Thyroid gland (tissue), 4 donors: ENCODE measurements at regions not wholly inside any gene's neighbourhood (a gene's known extent, or its start where the extent isn't known, plus 50 kb on each side); places are given as distances from the start of the nearest gene placed in this dataset.

Experiments used
- DNase-seq, 2 donors: peaks; one replicate each; pipeline ENCODE4 v3.0.0-alpha.2; 2019
- H3K27ac ChIP-seq, 3 donors: fragments of 200-600 bp; sonication (generic); 1 replicate in 2 of 3; 2 replicates in 1 of 3; pipeline ENCODE4 v1.5.1; 2016 to 2019; ENCODE audit warnings: mild to moderate bottlenecking in 1 of 3, moderate library complexity in 1 of 3
- H3K27me3 ChIP-seq: fragments of 200-600 bp; sonication (generic); one replicate; pipeline ENCODE4 v1.5.1; 2019
- H3K36me3 ChIP-seq, 2 donors: fragments of 200-600 bp; sonication (generic); one replicate each; pipeline ENCODE4 v1.5.1; 2016 to 2019
- H3K4me1 ChIP-seq, 2 donors: fragments of 200-600 bp; sonication (generic); one replicate each; pipeline ENCODE4 v1.5.1; 2017 to 2019
- H3K4me3 ChIP-seq, 3 donors: fragments of 200-600 bp; sonication (generic); replicated peaks in 1 of 3; 1 replicate in 2 of 3; 2 replicates in 1 of 3; pipeline ENCODE4 v1.5.1; 2016; ENCODE audit warnings: mild to moderate bottlenecking in 1 of 3
- H3K9me3 ChIP-seq: fragments of 200-600 bp; sonication (generic); one replicate; pipeline ENCODE4 v1.5.1; 2017
- CTCF ChIP-seq, 6 experiments: fragments of 200-600 bp in 3 of 6; fragments of 450-650 bp in 3 of 6; sonication (generic) in 3 of 6; IDR thresholded peaks; one replicate each; pipeline ENCODE4 v1.5.1; 2016 to 2019; ENCODE audit warnings: antibody characterized with exemption in 6 of 6, mild to moderate bottlenecking in 2 of 6, inconsistent platforms in 1 of 6, moderate library complexity in 1 of 6
- POLR2A ChIP-seq, 2 donors: fragments of 450-650 bp; IDR thresholded peaks; one replicate each; pipeline ENCODE4 v1.6.1; 2017; ENCODE audit warnings: antibody characterized with exemption in 2 of 2, mild to moderate bottlenecking in 2 of 2, moderate library complexity in 1 of 2
- WGBS, 2 donors: methylation state at CpG; one replicate each; pipeline ENCODE4 v1.1.5; 2017; 5-methylcytosine and 5-hydroxymethylcytosine counted together
- intact Hi-C: fragments of 100-400 bp; cut with DNase I; formaldehyde crosslinking; loops from one replicate; pipeline ENCODE4 v1.15.1; 2023

GRCh38 chr1:112268408-112268807 lies 127.6 kb upstream of the CTTNBP2NL start:
- WGBS, 2 donors = 65 to 77% methylated on average over 3 of the region's 3 CpGs
- no peaks in the 10 kb centered on the region for H3K36me3 ChIP-seq
- no peak for DNase-seq
- H3K27ac ChIP-seq = peak overlapping the region in 2 of 3 donors; percentile 9 to 48
- H3K4me1 ChIP-seq = peaks cover 14 to 27% of the 10 kb centered on the region in 2 donors
- no peaks in the 10 kb centered on the region for H3K9me3 ChIP-seq
- no peak for TF ChIP-seq POLR2A (IDR thresholded peaks at IDR 0.05)
- TF ChIP-seq CTCF (IDR thresholded peaks at IDR 0.05) = no peak
- intact Hi-C loops = no loop called here
- H3K27me3 ChIP-seq = no peaks in the 10 kb centered on the region
- H3K4me3 ChIP-seq = no peak overlapping the region

GRCh38 chr1:112271270-112271669 lies 124.7 kb upstream of the CTTNBP2NL start:
- no peak for TF ChIP-seq CTCF (IDR thresholded peaks at IDR 0.05)
- peaks cover 14 to 19% of the 10 kb centered on the region in 2 donors for H3K4me1 ChIP-seq
- WGBS, 2 donors = 95% methylated on average over 3 of the region's 3 CpGs
- intact Hi-C loops = no loop called here
- no peaks in the 10 kb centered on the region for H3K9me3 ChIP-seq
- H3K27me3 ChIP-seq = no peaks in the 10 kb centered on the region
- no peak overlapping the region for H3K27ac ChIP-seq
- H3K4me3 ChIP-seq = no peak overlapping the region
- no peak for DNase-seq
- no peaks in the 10 kb centered on the region for H3K36me3 ChIP-seq

GRCh38 chr1:112272101-112272772 lies 123.8 kb upstream of the CTTNBP2NL start:
- H3K36me3 ChIP-seq = no peaks in the 10 kb centered on the region
- no peaks in the 10 kb centered on the region for H3K27me3 ChIP-seq
- H3K4me1 ChIP-seq = peaks cover 11 to 13% of the 10 kb centered on the region in 2 donors
- DNase-seq = no peak
- H3K27ac ChIP-seq = no peak overlapping the region
- 60 to 62% methylated on average over 6 of the region's 6 CpGs for WGBS, 2 donors
- no peak overlapping the region for H3K4me3 ChIP-seq
- H3K9me3 ChIP-seq = no peaks in the 10 kb centered on the region
- intact Hi-C loops = no loop called here
- no peak for TF ChIP-seq CTCF (IDR thresholded peaks at IDR 0.05)
- no peak for TF ChIP-seq POLR2A (IDR thresholded peaks at IDR 0.05)

- H3K36me3 ChIP-seq = no peaks in the 10 kb centered on the region
- no peak overlapping the region for H3K4me3 ChIP-seq
- no peaks in the 10 kb centered on the region for H3K4me1 ChIP-seq
- TF ChIP-seq POLR2A (IDR thresholded peaks at IDR 0.05) = no peak
- TF ChIP-seq CTCF (IDR thresholded peaks at IDR 0.05) = no peak
- H3K9me3 ChIP-seq = no peaks in the 10 kb centered on the region
- no peaks in the 10 kb centered on the region for H3K27me3 ChIP-seq
- intact Hi-C loops = no loop called here
- DNase-seq = no peak
- 39 to 43% methylated on average over 2 of the region's 2 CpGs for WGBS, 2 donors
- no peak overlapping the region for H3K27ac ChIP-seq
These were observed 111.2 kb upstream of the CTTNBP2NL start for GRCh38 chr1:112284796-112285195.

GRCh38 chr1:112285316-112285715 lies 110.7 kb upstream of the CTTNBP2NL start:
- no peak overlapping the region for H3K27ac ChIP-seq
- no peaks in the 10 kb centered on the region for H3K9me3 ChIP-seq
- no peaks in the 10 kb centered on the region for H3K27me3 ChIP-seq
- 78 to 84% methylated on average over 4 of the region's 4 CpGs for WGBS, 2 donors
- DNase-seq = no peak
- no peaks in the 10 kb centered on the region for H3K36me3 ChIP-seq
- no peaks in the 10 kb centered on the region for H3K4me1 ChIP-seq
- intact Hi-C loops = no loop called here
- no peak overlapping the region for H3K4me3 ChIP-seq
- TF ChIP-seq POLR2A (IDR thresholded peaks at IDR 0.05) (no peak), CTCF (IDR thresholded peaks at IDR 0.05) (no peak)
